ENCODE measurements at regions not wholly inside any gene's neighbourhood (a gene's known extent, or its start where the extent isn't known, plus 50 kb on each side); places are given as distances from the start of the nearest gene placed in this dataset.
"Not testable (repeated sequence)": the region's sequence is repeated elsewhere in the genome, so short reads cannot be mapped to it uniquely, and the experiment has no call there.

GRCh38 chr12:84166812-84167211, 745.8 kb downstream of the SLC6A15 start:
- no peak for TF ChIP-seq CTCF (IDR thresholded peaks at IDR 0.05)
- ChIA-PET CTCF (no interaction called here), POLR2A (no interaction called here)
- H3K4me1 Mint-ChIP-seq (ENCODE audit: low read depth), result no peaks in the 10 kb centered on the region
- ATAC-seq (no peak), DNase-seq (no peak)
- H3K36me3 Mint-ChIP-seq (ENCODE audit: low read depth), result no peaks in the 10 kb centered on the region
- intact Hi-C loops (cut with micrococcal nuclease), result no loop called here
- no peaks in the 10 kb centered on the region for H3K27me3 Mint-ChIP-seq
- no peak overlapping the region for H3K27ac Mint-ChIP-seq
- no peaks in the 10 kb centered on the region for H3K9me3 Mint-ChIP-seq
- H3K4me3 Mint-ChIP-seq, result no peak overlapping the region

GRCh38 chr12:84165998-84166571, 746.5 kb downstream of the SLC6A15 start:
- CTCF ChIA-PET, result no interaction called here
- DNase-seq, result no peak
- H3K9me3 Mint-ChIP-seq, result no peaks in the 10 kb centered on the region

GRCh38 chr12:84161296-84161695, 751.3 kb downstream of the SLC6A15 start:
- Mint-ChIP-seq H3K4me3 (no peak overlapping the region), H3K9me3 (no peaks in the 10 kb centered on the region), H3K27me3 (no peaks in the 10 kb centered on the region), H3K36me3 (ENCODE audit: low read depth) (no peaks in the 10 kb centered on the region), H3K27ac (no peak overlapping the region), H3K4me1 (ENCODE audit: low read depth) (no peaks in the 10 kb centered on the region)
- POLR2A ChIA-PET, result no interaction called here
- DNase-seq (no peak), ATAC-seq (no peak)
- no peak for TF ChIP-seq CTCF (IDR thresholded peaks at IDR 0.05)
- CTCF ChIA-PET, result no interaction called here
- intact Hi-C loops (cut with micrococcal nuclease), result no loop called here

More at GRCh38 chr12:84165998-84166571, 746.5 kb downstream of the SLC6A15 start:
- no peak for TF ChIP-seq CTCF (IDR thresholded peaks at IDR 0.05)
- Mint-ChIP-seq H3K4me1 (ENCODE audit: low read depth) (no peaks in the 10 kb centered on the region), H3K27ac (no peak overlapping the region), H3K4me3 (no peak overlapping the region), H3K36me3 (ENCODE audit: low read depth) (no peaks in the 10 kb centered on the region), H3K27me3 (no peaks in the 10 kb centered on the region)
- ATAC-seq, result no peak
- intact Hi-C loops (cut with micrococcal nuclease), result no loop called here
- POLR2A ChIA-PET, result no interaction called here

- H3K27me3 Mint-ChIP-seq, result no peaks in the 10 kb centered on the region
- DNase-seq (no peak), ATAC-seq (no peak)
- no peak overlapping the region for H3K27ac Mint-ChIP-seq
- H3K36me3 Mint-ChIP-seq (ENCODE audit: low read depth), result no peaks in the 10 kb centered on the region
- ChIA-PET CTCF (no interaction called here), POLR2A (no interaction called here)
- intact Hi-C loops (cut with micrococcal nuclease), result no loop called here
- H3K9me3 Mint-ChIP-seq, result peaks cover 5% of the 10 kb centered on the region
- no peaks in the 10 kb centered on the region for H3K4me1 Mint-ChIP-seq (ENCODE audit: low read depth)
- no peak overlapping the region for H3K4me3 Mint-ChIP-seq
- no peak for TF ChIP-seq CTCF (IDR thresholded peaks at IDR 0.05)
Measured at GRCh38 chr12:84159260-84159659, 753.3 kb downstream of the SLC6A15 start.

GRCh38 chr12:84157170-84157569, 755.4 kb downstream of the SLC6A15 start:
- CTCF ChIA-PET, result no interaction called here
- H3K27ac Mint-ChIP-seq, result no peak overlapping the region
- no peaks in the 10 kb centered on the region for H3K4me1 Mint-ChIP-seq (ENCODE audit: low read depth)
- H3K4me3 Mint-ChIP-seq, result no peak overlapping the region
- ATAC-seq (no peak), DNase-seq (no peak)
- POLR2A ChIA-PET, result no interaction called here
- TF ChIP-seq CTCF (IDR thresholded peaks at IDR 0.05), result no peak
- H3K27me3 Mint-ChIP-seq, result no peaks in the 10 kb centered on the region
- peaks cover 8% of the 10 kb centered on the region for H3K9me3 Mint-ChIP-seq
- no peaks in the 10 kb centered on the region for H3K36me3 Mint-ChIP-seq (ENCODE audit: low read depth)
- intact Hi-C loops (cut with micrococcal nuclease), result no loop called here

- H3K4me3 Mint-ChIP-seq; DNase-seq; H3K27ac Mint-ChIP-seq; H3K9me3 Mint-ChIP-seq; H3K36me3 Mint-ChIP-seq (ENCODE audit: low read depth); CTCF ChIA-PET; POLR2A ChIA-PET; ATAC-seq; H3K4me1 Mint-ChIP-seq (ENCODE audit: low read depth); H3K27me3 Mint-ChIP-seq; intact Hi-C loops (cut with micrococcal nuclease): not testable (repeated sequence)
Measured at GRCh38 chr12:84154991-84155930, 757.3 kb downstream of the SLC6A15 start.

GRCh38 chr12:84154439-84154990, 758.1 kb downstream of the SLC6A15 start:
- DNase-seq; H3K27me3 Mint-ChIP-seq; CTCF ChIA-PET; POLR2A ChIA-PET; H3K4me3 Mint-ChIP-seq; intact Hi-C loops (cut with micrococcal nuclease); ATAC-seq; H3K36me3 Mint-ChIP-seq (ENCODE audit: low read depth); H3K4me1 Mint-ChIP-seq (ENCODE audit: low read depth); H3K27ac Mint-ChIP-seq: not testable (repeated sequence)
- peaks cover 12% of the 10 kb centered on the region for H3K9me3 Mint-ChIP-seq

Measured in activated CD8-positive, alpha-beta T cell treated with anti-CD3 and anti-CD28 coated beads for 36 hours (primary cell).